NCI-H446 treated with DMSO at 0.1 percent for 48 hours (cell line): ENCODE measurements at regions not wholly inside any gene's neighbourhood (a gene's known extent, or its start where the extent isn't known, plus 50 kb on each side); places are given as distances from the start of the nearest gene placed in this dataset.

Source experiments
- DNase-seq: peaks from one replicate; lab custom pipeline; 2025; lab: John Stamatoyannopoulos, UW

GRCh38 chr7:25279705-25280104 is 51.4 kb upstream of the NPVF start:
- DNase-seq, result no peak

GRCh38 chr7:25280181-25280580 is 51.9 kb upstream of the NPVF start:
- no peak for DNase-seq

DNA sequence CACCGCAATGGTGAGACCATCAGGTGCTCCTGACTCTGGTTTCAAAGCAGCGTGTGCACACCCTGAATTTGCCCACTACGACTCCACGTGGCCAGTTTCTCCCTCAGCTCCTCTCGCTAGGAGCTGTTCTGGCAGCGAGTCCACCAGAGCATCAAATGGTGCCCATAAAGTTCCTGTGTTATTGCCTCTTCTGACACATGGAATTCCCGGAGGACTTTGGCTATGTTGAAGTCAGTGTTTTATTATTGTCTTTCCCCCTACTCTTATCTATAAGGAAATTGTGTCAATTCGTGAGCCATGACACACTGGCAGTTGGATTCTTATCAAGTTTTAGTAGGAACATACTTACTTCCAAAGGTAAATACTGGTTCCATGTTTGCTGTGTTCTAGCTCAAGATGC is 53.9 kb upstream of the NPVF start:
- DNase-seq, result no peak

GRCh38 chr7:25286756-25287155 is 58.5 kb upstream of the NPVF start:
- no peak for DNase-seq

- DNase-seq, result peak; percentile 17
Observed at GRCh38 chr7:25287291-25287690, 59.0 kb upstream of the NPVF start.

DNA sequence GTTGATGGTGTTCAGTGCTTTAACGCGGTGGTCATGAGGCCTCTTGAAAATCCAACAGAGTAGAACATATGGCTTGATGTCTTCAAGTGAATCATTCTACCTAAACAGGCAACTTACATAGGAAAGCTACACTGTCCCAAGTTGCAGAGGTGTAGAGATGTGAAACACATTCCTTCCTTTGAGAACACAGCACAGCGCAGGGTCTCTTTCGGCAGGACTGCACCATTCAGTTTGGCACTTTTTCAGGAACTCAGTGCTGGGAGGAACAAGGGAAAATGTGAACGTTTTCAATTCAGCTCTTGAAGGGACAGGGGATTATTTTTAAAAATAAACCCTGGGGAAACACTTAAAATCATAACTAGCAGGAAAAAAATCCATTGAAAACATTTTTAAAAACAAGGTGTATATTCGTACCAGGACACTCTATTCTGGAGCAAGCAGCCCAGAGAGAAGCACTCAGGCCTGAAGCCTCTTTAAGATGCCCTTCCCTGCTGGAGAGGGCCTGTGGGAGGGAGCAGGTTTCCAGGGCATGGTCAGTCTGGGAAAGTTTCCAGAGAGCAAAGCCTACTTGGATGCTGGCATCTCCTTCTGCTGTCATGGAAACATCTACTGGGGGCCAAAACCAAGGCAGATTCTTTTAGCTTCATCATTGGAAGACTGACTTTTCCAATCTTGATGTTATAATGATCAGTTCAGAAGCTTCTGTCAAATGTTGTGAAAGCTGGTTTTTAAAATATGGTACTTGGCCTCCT is 60.4 kb upstream of the NPVF start:
- peak; percentile 73 for DNase-seq

GRCh38 chr7:25289518-25289917 is 61.2 kb upstream of the NPVF start:
- DNase-seq, result peak; percentile 74

- no peak for DNase-seq
Observed at GRCh38 chr7:25294624-25295023, 66.3 kb upstream of the NPVF start.

GRCh38 chr7:25295387-25295786 is 67.1 kb upstream of the NPVF start:
- DNase-seq, result no peak

DNA sequence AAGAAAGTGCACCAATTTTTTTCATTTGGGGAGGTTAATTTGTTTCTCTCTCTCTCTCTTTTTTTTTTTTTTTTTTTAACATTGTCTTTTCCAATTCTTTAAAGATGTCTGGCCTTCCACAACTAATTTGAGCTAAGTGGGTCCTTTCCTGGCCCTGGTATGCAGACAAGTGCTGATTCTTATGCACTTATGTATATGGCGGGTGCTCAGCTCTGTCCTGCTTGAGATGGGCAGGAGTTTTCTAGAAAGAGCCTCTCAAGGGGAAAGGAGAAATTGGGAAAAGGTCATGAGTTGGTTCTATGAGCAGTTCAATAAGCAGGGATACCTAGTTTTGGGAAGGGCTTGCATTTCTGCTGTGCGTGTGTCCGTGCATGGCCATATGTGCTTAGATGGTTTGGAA is 67.8 kb upstream of the NPVF start:
- DNase-seq, result no peak

DNA sequence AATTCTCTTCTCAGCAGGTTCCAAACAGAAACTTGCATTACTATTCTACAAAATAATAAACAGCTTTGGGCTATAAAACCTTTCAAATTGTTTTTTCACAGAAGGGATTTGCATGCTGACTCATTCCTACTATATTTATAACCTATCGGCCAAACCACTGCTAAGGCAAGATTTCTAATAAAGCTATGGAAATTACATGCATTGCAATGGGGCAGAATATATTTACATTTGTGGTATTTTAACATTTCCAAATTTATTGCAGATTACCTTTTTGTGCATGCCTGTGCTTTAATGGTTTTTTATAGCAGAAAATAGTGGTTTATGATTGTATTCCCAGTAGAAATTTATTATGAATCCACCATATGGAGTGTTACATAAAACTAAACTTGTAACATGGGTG is 69.0 kb upstream of the NPVF start:
- DNase-seq, result no peak

DNA sequence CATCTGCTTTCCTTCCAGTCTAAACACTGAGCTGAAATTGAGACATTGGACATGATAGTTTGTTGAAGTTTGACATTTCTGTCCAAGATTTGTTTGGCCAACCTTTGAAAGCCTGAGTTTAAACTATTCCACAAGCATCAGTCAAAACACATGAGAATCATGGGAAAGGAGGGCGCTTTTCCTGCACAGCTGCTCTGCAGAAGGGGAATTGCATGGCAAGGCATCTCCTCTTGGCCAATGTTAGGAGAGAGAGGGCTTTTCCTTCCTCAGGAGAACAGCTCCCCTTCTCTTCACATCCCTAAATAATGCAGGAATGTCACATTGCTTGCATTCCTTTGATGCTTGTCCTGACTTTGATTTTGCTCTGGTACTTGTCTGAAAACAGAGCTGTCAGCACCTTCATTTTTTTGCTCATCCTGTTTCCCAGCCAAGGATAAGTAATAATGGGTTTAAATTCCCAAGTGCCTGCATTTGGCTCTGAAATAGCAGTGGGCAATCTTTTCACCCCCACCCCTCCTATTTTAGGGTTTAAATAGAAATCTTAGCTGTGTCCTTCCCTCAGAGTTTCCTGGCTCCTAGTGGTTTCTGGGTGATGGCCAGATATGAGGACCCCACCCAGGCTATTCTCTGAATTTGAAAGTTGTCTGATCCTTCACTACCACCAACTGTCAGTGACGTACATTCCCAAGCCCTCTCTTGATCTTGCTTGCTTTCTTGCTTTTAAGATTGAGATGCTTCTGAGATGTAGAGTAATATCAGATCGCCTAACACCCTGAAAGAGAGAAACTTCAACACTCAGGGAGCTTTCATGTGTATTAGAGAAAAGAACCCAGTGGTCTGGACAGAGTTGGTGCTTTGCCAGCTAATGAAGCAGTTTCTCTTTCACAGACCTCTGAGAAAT is 75.2 kb upstream of the NPVF start:
- DNase-seq, result no peak

DNA sequence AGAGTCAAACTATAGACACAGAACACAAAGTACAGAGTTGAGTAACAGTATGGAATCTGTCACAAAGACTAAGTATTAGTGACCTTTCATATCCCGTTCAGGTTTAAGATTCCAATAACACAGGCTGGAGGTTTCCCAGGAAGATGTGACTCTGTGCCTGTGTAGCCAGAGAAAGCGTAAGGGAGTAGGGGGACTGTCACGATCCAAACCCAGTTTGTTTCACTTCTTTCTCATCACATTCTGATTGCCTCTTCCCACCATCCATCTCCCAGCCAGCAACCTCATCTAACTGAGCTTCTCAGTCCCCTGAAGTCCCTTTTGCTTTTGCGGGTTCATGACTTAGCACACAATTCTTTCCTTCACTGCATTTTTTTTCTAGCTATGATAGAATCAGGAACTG is 76.4 kb upstream of the NPVF start:
- DNase-seq, result no peak

DNA sequence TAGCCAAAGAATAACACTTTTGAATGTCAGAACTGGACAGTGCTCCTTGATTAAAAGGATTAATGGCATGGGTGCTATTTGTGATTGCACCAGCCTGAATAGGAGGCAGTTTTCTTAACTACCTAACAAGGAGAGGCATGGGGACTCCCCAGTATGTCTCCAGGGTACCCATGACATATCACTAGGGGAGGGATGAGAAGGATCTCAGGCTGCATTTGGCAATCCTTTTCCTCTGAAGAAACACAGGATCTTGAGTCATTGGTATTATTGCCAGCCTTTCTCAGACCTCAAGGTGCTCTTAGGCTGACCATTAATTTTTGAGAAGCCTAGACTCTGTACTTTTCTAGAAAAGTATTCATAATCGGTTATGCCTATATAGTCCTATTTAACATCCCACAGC is 77.5 kb upstream of the NPVF start:
- no peak for DNase-seq

DNA sequence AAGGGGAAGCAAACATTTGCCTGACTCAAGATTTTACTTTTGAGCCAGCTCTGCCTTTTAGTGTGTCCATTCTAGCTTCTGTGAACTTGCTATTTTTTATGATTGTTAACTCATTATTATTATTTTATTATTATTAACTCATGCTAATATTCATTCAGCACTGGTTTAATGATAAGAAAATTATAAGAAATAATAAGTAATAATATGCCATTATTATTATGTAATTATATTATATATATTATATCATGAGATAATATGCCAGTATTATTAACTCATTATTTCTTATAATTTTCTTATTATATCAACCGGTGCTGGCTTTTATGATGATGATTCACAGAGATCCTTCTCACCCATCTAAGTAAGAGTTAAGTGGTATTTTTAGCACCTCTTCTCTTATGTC is 79.3 kb upstream of the NPVF start:
- no peak for DNase-seq

DNA sequence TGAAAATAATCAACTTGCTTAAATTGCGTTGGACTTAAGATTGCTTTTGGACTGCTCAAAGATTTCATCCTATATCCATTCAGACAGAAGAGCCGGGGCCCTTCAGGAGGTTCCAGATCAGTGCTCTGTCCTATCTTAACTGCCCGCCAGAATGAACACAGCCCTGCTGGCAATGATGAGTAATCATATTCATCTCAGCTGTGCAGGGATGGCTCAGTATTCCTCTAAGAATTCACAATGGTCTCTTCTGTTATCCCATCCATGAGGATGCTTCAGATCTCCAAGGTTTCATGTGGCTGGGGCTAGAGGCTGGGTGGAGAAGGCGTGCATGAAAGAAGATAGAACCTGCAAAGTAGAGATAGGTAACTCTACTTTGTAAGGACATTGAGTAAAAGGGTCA is 80.0 kb upstream of the NPVF start:
- DNase-seq, result no peak

GRCh38 chr7:25308906-25309705 is 80.8 kb upstream of the NPVF start:
- DNase-seq, result no peak

GRCh38 chr7:25310896-25311295 is 82.6 kb upstream of the NPVF start:
- DNase-seq, result peak; percentile 29

DNA sequence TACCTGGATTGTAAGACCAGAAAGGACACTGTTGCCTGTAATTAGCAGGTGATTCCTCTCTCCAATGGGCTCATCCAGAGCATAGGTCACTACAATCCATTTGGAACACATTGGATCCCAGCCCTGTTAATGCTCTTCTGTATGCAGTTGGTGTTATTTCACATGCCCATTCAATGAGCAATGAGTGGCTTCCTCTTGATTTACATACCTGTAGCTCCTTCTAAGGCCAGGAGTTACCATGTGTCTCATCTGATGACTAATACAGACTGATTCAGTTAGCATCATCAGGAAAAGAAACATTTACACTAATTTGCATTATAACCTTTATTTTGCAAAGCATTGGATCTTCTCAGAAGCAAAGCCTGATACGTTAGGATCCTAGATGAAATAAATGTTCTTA is 83.1 kb upstream of the NPVF start:
- DNase-seq, result no peak

DNA sequence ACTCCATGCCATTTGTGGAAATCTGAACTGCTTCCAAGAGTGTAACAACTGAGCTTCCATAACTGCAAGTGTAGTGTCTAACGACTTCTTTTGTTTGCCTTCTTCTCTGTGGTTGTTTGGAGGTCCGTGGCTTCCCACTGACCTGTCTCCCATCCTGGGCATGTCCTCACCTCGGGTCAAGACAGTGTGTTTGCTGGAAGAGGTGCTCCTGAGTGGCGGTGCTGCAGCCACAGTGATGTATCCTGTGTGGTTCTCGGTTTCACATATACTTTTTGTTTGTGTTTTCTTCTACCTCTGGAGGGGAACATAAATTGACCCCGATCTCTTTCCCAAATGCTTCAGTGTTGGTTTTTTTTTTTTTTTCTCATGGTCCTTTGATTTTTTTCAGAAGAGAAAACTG is 84.7 kb upstream of the NPVF start:
- no peak for DNase-seq

- no peak for DNase-seq
Observed at GRCh38 chr7:25313526-25313925, 85.2 kb upstream of the NPVF start.

DNA sequence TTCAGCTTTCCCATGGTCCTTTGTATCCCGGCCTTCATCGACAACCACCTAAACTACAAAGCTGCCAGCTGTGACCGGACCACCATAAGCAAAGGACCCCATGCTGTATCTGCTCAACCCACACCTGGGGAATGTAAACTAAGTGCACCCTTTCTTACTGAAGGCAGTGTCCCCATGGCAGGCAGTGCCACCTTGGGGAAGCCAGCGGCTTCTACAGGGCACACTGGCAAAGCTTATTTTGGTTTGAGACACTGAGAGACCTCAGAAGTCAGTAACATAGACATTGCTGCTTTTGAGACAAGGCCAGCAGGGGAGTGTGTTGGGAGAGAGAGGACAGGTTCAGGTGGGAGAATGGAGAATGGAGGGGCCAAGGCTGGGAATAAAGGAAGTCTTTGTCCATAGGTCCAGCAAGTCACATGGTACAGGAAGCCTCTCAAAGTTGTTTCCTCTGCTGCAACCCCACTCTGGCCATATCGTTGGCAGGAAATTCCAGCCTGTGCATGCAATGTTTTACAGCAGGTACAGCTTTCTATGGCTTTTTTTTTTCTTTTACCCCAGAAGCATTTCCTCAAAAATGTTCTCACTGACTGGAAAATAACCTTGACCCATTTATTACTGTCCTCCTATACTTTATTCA is 85.9 kb upstream of the NPVF start:
- DNase-seq, result no peak
